B cell (primary cell): ENCODE measurements at regions not wholly inside any gene's neighbourhood (a gene's known extent, or its start where the extent isn't known, plus 50 kb on each side); places are given as distances from the start of the nearest gene placed in this dataset.

ENCODE experiments used
- ATAC-seq: fragments of 200-7000 bp; cut with Tn5 transposase; one replicate; pipeline ENCODE4 v1.10.0; 2021; ENCODE audit warnings: low read depth, mild to moderate bottlenecking, moderate number of reproducible peaks, moderate library complexity
- CTCF ChIA-PET: fragments of 350-600 bp; sonication (Branson Sonifier 250); formaldehyde crosslinking; loops from one replicate; lab custom pipeline; 2021; ENCODE audit warnings: antibody characterized with exemption, inconsistent platforms; lab: Charles Lee
- POLR2A ChIA-PET: fragments of 350-600 bp; sonication (Branson Sonifier 250); formaldehyde crosslinking; loops from one replicate; lab custom pipeline; 2021; ENCODE audit warnings: antibody characterized with exemption; lab: Charles Lee
- DNase-seq: peaks from one replicate; pipeline ENCODE4 v3.0.0; 2013
- H2AFZ ChIP-seq: 2 replicates; pipeline ENCODE4 v1.6.1; 2012; ENCODE audit warnings: mild to moderate bottlenecking, low read depth, low read length; ENCODE audit not compliant: insufficient read depth, poor library complexity, severe bottlenecking
- H3K27ac ChIP-seq, 2 donors: 1 replicate in 1 of 2; 2 replicates in 1 of 2; pipeline ENCODE4 v1.5.1; 2012 to 2013; ENCODE audit warnings: low read length in 2 of 2, mild to moderate bottlenecking in 2 of 2, moderate library complexity in 1 of 2
- H3K27me3 ChIP-seq, 4 experiments: fragments of 200-600 bp in 1 of 4; sonication (generic) in 1 of 4; replicated peaks in 1 of 4; 1 replicate in 2 of 4; 2 replicates in 2 of 4; pipeline versions ENCODE4 v1.6.1 to v1.7.0; 2013 to 2016; ENCODE audit warnings: low read length in 3 of 4, mild to moderate bottlenecking in 2 of 4, mixed read lengths in 1 of 4, moderate library complexity in 1 of 4; ENCODE audit not compliant: insufficient read depth in 4 of 4, control insufficient read depth in 3 of 4; ENCODE audit errors: control extremely low read depth in 1 of 4
- H3K36me3 ChIP-seq, 2 experiments: replicated peaks in 1 of 2; 1 replicate in 1 of 2; 2 replicates in 1 of 2; pipeline versions ENCODE4 v1.6.1 to v1.7.1; 2013; ENCODE audit warnings: low read length in 1 of 2; ENCODE audit not compliant: insufficient read depth in 2 of 2, control insufficient read depth in 1 of 2; ENCODE audit errors: control extremely low read depth in 1 of 2, extremely low read depth in 1 of 2
- H3K4me1 ChIP-seq, 2 donors: fragments of 200-600 bp in 1 of 2; sonication (generic) in 1 of 2; 1 replicate in 1 of 2; 2 replicates in 1 of 2; pipeline versions ENCODE4 v1.5.1 to v1.6.1; 2013 to 2017; ENCODE audit warnings: low read length in 2 of 2; ENCODE audit not compliant: control insufficient read depth in 2 of 2, insufficient read depth in 2 of 2
- H3K4me2 ChIP-seq: replicated peaks from 2 replicates; pipeline ENCODE3; 2012; ENCODE audit warnings: mild to moderate bottlenecking, low read depth, low read length; ENCODE audit not compliant: poor library complexity, severe bottlenecking
- H3K4me3 ChIP-seq, 5 experiments: fragments of 200-600 bp in 1 of 5; sonication (generic) in 1 of 5; 1 replicate in 3 of 5; 2 replicates in 2 of 5; pipeline versions ENCODE4 v1.5.1 to v1.7.0; 2011 to 2016; ENCODE audit warnings: low read length in 4 of 5, mild to moderate bottlenecking in 4 of 5, low read depth in 2 of 5, control low read depth in 1 of 5, moderate library complexity in 1 of 5; ENCODE audit not compliant: insufficient read depth in 1 of 5; ENCODE audit errors: control extremely low read depth in 1 of 5, extremely low read depth in 1 of 5
- H3K79me2 ChIP-seq: fragments of 200-600 bp; sonication (generic); one replicate; pipeline ENCODE4 v1.6.0; 2016; ENCODE audit warnings: low read length; ENCODE audit not compliant: control insufficient read depth, insufficient read depth
- H3K9ac ChIP-seq: fragments of 200-600 bp; sonication (generic); 2 replicates; pipeline ENCODE4 v1.6.1; 2017; ENCODE audit warnings: mild to moderate bottlenecking, low read length, moderate library complexity
- H3K9me3 ChIP-seq, 3 donors: one replicate each; pipeline versions ENCODE4 v1.6.1 to v1.7.1; 2013; ENCODE audit warnings: low read length in 2 of 3; ENCODE audit not compliant: control insufficient read depth in 2 of 3, insufficient read depth in 1 of 3; ENCODE audit errors: control extremely low read depth in 1 of 3
- H4K20me1 ChIP-seq: 2 replicates; pipeline ENCODE4 v1.6.0; 2012; ENCODE audit warnings: mild to moderate bottlenecking, low read length; ENCODE audit not compliant: insufficient read depth, control insufficient read depth, poor library complexity, severe bottlenecking
- H3K27ac Mint-ChIP-seq: one replicate; pipeline ENCODE4 v1.8.0; 2021; ENCODE audit warnings: mixed read lengths
- H3K27me3 Mint-ChIP-seq: one replicate; pipeline ENCODE4 v1.8.0; 2021; ENCODE audit warnings: mixed read lengths
- H3K4me1 Mint-ChIP-seq: one replicate; pipeline ENCODE4 v1.8.0; 2021; ENCODE audit warnings: mixed read lengths
- H3K4me3 Mint-ChIP-seq: one replicate; pipeline ENCODE4 v1.8.0; 2021; ENCODE audit warnings: mixed read lengths
- H3K9me3 Mint-ChIP-seq: one replicate; pipeline ENCODE4 v1.8.0; 2022; ENCODE audit warnings: mixed read lengths; ENCODE audit not compliant: insufficient read depth
- EZH2 ChIP-seq: IDR thresholded peaks from 2 replicates; pipeline ENCODE4 v1.6.1; 2012; ENCODE audit warnings: borderline replicate concordance, low read depth, mild to moderate bottlenecking, moderate library complexity, low read length; ENCODE audit not compliant: insufficient read depth, poor library complexity, severe bottlenecking
- WGBS: methylation state at CpG from one replicate; pipeline ENCODE4 v1.1.5; 2013; ENCODE audit warnings: missing lambda C conversion rate; ENCODE audit not compliant: insufficient coverage; 5-methylcytosine and 5-hydroxymethylcytosine counted together
- intact Hi-C: fragments of 100-400 bp; cut with micrococcal nuclease; formaldehyde crosslinking; loops from one replicate; pipeline ENCODE4 v1.10.0; 2022
- TF ChIP-seq, protein P1 (sequence below): fragments of 200-600 bp; IDR thresholded peaks from one replicate; pipeline ENCODE4 v1.8.0; 2022; ENCODE audit warnings: antibody characterized with exemption, mild to moderate bottlenecking

DNA sequence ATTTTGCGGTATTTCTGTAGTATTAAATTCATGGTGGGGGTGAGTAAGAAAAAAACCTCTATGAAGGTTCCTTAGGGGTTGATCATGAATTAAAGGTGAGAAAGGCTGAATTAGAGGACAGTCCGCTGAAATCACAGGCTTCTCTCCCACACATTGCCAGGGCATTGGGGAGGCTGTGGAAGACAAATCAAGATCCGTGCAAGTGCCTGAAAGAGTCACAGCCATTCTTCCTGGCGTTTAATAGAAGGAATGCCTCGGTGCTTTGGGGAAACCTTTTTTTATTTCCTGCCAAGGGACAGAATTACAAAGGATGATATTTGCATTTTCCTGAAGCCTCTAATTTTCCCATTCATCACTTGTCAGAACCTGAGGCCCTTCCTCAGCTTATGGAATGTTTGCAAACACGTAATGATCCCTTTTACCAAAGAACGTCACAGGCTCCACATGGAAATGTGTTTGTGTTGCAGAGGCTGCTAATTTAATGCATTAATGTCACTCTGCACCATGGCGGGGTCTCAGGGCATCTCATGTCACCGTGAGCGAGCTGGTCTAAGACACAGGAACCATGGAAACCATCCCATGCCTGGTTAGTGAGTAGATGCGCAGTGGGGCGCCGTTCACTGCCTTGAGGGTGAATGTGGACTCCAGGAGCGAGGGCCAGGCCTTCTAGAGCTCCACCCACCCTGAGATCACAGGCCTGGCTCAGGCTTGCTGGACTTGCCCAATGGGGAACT lies 185.9 kb upstream of the SULF2 start:
- DNase-seq (no peak), ATAC-seq (no peak)
- no peak overlapping the region for H3K4me3 Mint-ChIP-seq
- no peaks in the 10 kb centered on the region for H3K9me3 Mint-ChIP-seq
- H3K4me1 Mint-ChIP-seq, result peaks cover 32% of the 10 kb centered on the region
- no peak for TF ChIP-seq EZH2
- TF ChIP-seq, protein P1, sequence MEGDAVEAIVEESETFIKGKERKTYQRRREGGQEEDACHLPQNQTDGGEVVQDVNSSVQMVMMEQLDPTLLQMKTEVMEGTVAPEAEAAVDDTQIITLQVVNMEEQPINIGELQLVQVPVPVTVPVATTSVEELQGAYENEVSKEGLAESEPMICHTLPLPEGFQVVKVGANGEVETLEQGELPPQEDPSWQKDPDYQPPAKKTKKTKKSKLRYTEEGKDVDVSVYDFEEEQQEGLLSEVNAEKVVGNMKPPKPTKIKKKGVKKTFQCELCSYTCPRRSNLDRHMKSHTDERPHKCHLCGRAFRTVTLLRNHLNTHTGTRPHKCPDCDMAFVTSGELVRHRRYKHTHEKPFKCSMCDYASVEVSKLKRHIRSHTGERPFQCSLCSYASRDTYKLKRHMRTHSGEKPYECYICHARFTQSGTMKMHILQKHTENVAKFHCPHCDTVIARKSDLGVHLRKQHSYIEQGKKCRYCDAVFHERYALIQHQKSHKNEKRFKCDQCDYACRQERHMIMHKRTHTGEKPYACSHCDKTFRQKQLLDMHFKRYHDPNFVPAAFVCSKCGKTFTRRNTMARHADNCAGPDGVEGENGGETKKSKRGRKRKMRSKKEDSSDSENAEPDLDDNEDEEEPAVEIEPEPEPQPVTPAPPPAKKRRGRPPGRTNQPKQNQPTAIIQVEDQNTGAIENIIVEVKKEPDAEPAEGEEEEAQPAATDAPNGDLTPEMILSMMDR, result no peak
- Histone ChIP-seq H3K4me2 (no peak overlapping the region), H3K9ac (no peak overlapping the region), H2AFZ (no peak overlapping the region), H3K4me3 (no peak overlapping the region), H3K27me3 (no peaks in the 10 kb centered on the region), H3K4me1 (peaks cover 15 to 31% of the 10 kb centered on the region in 2 donors), H3K79me2 (no peaks in the 10 kb centered on the region), H3K36me3 (no peaks in the 10 kb centered on the region), H3K9me3 (peaks cover 0 to 14% (median 2%) of the 10 kb centered on the region in 3 donors), H4K20me1 (no peaks in the 10 kb centered on the region), H3K27ac (no peak overlapping the region)
- CTCF ChIA-PET, result no interaction called here
- POLR2A ChIA-PET, result no interaction called here
- intact Hi-C loops, result no loop called here
- WGBS, result 92% methylated on average over 10 of the region's 14 CpGs
- H3K27me3 Mint-ChIP-seq, result no peaks in the 10 kb centered on the region
- H3K27ac Mint-ChIP-seq, result no peak overlapping the region

DNA sequence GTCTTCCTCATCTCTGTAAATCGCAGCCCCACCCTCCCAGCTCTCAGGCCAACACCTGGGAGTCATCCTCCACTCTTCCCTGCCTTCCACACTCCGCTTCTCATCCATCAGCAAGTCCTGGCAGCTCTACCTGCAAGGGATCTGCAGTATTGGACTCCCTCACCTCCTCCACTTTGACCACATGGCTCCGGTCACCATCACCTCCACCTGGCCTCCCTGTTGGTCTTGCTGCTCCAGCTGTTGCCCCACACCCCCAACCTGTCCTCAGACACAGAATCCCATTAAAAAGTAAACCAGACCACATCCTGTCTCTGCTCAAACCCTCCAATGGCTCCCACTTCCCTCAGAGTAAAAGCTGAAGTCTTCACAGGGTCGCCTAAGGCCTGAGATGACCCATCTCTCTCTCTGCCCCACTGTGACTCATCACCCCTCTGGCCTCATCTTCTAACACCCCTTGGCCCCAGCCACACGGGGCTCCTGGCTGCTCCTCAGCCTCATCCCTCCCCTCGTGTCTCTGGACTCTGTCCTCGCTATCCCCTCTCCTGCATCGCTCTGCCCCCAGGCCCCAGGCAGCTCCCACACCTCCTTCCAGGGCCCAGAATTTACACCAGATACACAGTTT lies 185.1 kb upstream of the SULF2 start:
- no peak for ATAC-seq
- POLR2A ChIA-PET, result no interaction called here
- H3K4me1 Mint-ChIP-seq, result peaks cover 25% of the 10 kb centered on the region
- intact Hi-C loops, result no loop called here
- TF ChIP-seq, protein P1, result no peak
- no peak for TF ChIP-seq EZH2
- Histone ChIP-seq H3K27ac (no peak overlapping the region), H3K4me3 (no peak overlapping the region), H3K4me2 (no peak overlapping the region), H3K9me3 (peaks cover 0 to 14% (median 2%) of the 10 kb centered on the region in 3 donors), H3K9ac (no peak overlapping the region), H3K27me3 (no peaks in the 10 kb centered on the region), H3K79me2 (no peaks in the 10 kb centered on the region), H2AFZ (no peak overlapping the region), H4K20me1 (no peaks in the 10 kb centered on the region), H3K4me1 (peaks cover 8 to 23% of the 10 kb centered on the region in 2 donors), H3K36me3 (no peaks in the 10 kb centered on the region)
- no peak for DNase-seq
- H3K27ac Mint-ChIP-seq, result no peak overlapping the region
- CTCF ChIA-PET, result no interaction called here
- WGBS, result 74% methylated on average over 6 of the region's 8 CpGs
- H3K4me3 Mint-ChIP-seq, result no peak overlapping the region
- H3K27me3 Mint-ChIP-seq, result no peaks in the 10 kb centered on the region
- no peaks in the 10 kb centered on the region for H3K9me3 Mint-ChIP-seq
